ENCODE measurements at regions not wholly inside any gene's neighbourhood (a gene's known extent, or its start where the extent isn't known, plus 50 kb on each side); places are given as distances from the start of the nearest gene placed in this dataset.

DNA sequence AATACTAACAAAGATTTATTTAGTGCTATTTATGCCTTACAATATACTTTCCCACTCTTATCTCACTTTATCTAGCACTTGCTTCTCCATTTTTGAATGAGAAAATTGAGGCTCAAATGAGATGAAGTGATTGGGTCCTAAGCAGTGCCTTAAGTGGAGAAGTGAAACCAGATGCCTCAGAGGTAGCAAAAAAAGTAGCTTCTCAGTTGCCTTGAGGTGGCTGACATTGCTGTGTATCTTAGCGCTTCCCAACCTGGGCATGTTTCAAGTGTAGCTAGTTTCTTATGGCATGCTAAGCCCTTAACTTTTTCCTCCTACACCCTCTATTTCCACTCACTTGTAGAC, 390.4 kb downstream of the OMA1 start:
- TF ChIP-seq POLR2AphosphoS5 (IDR thresholded peaks at IDR 0.05; ENCODE audit: low read depth, low read length) (no peak), REST (IDR thresholded peaks at IDR 0.05; ENCODE audit: insufficient read depth in 1 of 2, low read depth in 2 of 2, low read length in 2 of 2) (no peak), TAF1 (IDR thresholded peaks at IDR 0.05; ENCODE audit: borderline replicate concordance, insufficient read depth, low read length) (no peak)

GRCh38 chr1:58155418-58156123, 391.0 kb downstream of the OMA1 start:
- TF ChIP-seq FOXP2 (optimal IDR thresholded peaks at IDR 0.05; ENCODE audit: borderline replicate concordance, extremely low read depth, extremely low read length, insufficient read depth) = no peak
- no peak for TF ChIP-seq REST (IDR thresholded peaks at IDR 0.05; ENCODE audit: insufficient read depth in 1 of 2, low read depth in 2 of 2, low read length in 2 of 2)
- TF ChIP-seq SIN3A (IDR thresholded peaks at IDR 0.05; ENCODE audit: borderline replicate concordance, insufficient read depth, low read length) = no peak
- no peak for TF ChIP-seq POLR2AphosphoS5 (IDR thresholded peaks at IDR 0.05; ENCODE audit: low read depth, low read length)
- no peak for TF ChIP-seq TAF1 (IDR thresholded peaks at IDR 0.05; ENCODE audit: borderline replicate concordance, insufficient read depth, low read length)

- TF ChIP-seq FOXP2 (optimal IDR thresholded peaks at IDR 0.05; ENCODE audit: borderline replicate concordance, extremely low read depth, extremely low read length, insufficient read depth) (no peak), SIN3A (IDR thresholded peaks at IDR 0.05; ENCODE audit: borderline replicate concordance, insufficient read depth, low read length) (no peak), TAF1 (IDR thresholded peaks at IDR 0.05; ENCODE audit: borderline replicate concordance, insufficient read depth, low read length) (no peak), POLR2AphosphoS5 (IDR thresholded peaks at IDR 0.05; ENCODE audit: low read depth, low read length) (no peak), REST (IDR thresholded peaks at IDR 0.05; ENCODE audit: insufficient read depth in 1 of 2, low read depth in 2 of 2, low read length in 2 of 2) (no peak)
Measured at GRCh38 chr1:58154256-58154655, 392.3 kb downstream of the OMA1 start.

DNA sequence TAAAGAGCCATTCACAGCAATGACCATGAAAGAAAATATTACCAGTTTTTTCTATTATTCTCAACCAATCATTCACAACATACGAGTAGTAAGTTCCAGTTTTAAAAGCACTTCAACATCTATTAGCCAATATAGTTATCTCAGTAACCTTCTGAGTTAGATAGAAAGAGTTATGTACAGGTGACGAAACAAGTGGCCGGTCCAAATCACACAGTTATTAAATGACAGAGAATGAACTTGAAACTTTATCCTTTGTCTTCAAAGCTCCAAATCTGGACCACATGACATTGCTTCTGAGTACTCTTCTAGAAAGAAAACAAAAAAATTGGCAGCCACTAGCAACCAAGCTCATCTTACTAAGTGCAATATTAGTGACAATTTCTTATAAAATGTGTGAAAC, 393.8 kb downstream of the OMA1 start:
- TF ChIP-seq FOXP2 (optimal IDR thresholded peaks at IDR 0.05; ENCODE audit: borderline replicate concordance, extremely low read depth, extremely low read length, insufficient read depth) (no peak), SIN3A (IDR thresholded peaks at IDR 0.05; ENCODE audit: borderline replicate concordance, insufficient read depth, low read length) (no peak), TAF1 (IDR thresholded peaks at IDR 0.05; ENCODE audit: borderline replicate concordance, insufficient read depth, low read length) (no peak), POLR2AphosphoS5 (IDR thresholded peaks at IDR 0.05; ENCODE audit: low read depth, low read length) (no peak), REST (IDR thresholded peaks at IDR 0.05; ENCODE audit: insufficient read depth in 1 of 2, low read depth in 2 of 2, low read length in 2 of 2) (no peak)
